GM12874 (cell line): ENCODE measurements at regions not wholly inside any gene's neighbourhood (a gene's known extent, or its start where the extent isn't known, plus 50 kb on each side); places are given as distances from the start of the nearest gene placed in this dataset.

ENCODE experiments used
- TF ChIP-seq, protein P1 (sequence below): IDR thresholded peaks from 2 replicates; pipeline ENCODE4 v1.5.1; 2011; ENCODE audit warnings: low read depth, mild to moderate bottlenecking, control low read depth, low read length, moderate library complexity; ENCODE audit not compliant: insufficient read depth

GRCh38 chr1:68745451-68745850 is 248.6 kb upstream of the DEPDC1 start:
- TF ChIP-seq, protein P1, sequence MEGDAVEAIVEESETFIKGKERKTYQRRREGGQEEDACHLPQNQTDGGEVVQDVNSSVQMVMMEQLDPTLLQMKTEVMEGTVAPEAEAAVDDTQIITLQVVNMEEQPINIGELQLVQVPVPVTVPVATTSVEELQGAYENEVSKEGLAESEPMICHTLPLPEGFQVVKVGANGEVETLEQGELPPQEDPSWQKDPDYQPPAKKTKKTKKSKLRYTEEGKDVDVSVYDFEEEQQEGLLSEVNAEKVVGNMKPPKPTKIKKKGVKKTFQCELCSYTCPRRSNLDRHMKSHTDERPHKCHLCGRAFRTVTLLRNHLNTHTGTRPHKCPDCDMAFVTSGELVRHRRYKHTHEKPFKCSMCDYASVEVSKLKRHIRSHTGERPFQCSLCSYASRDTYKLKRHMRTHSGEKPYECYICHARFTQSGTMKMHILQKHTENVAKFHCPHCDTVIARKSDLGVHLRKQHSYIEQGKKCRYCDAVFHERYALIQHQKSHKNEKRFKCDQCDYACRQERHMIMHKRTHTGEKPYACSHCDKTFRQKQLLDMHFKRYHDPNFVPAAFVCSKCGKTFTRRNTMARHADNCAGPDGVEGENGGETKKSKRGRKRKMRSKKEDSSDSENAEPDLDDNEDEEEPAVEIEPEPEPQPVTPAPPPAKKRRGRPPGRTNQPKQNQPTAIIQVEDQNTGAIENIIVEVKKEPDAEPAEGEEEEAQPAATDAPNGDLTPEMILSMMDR, result no peak

GRCh38 chr1:68746378-68746777 is 249.5 kb upstream of the DEPDC1 start:
- TF ChIP-seq, protein P1, result no peak

GRCh38 chr1:68751723-68752122 is 254.8 kb upstream of the DEPDC1 start:
- TF ChIP-seq, protein P1, result no peak

- TF ChIP-seq, protein P1, result no peak
Measured at GRCh38 chr1:68758666-68759209, 261.9 kb upstream of the DEPDC1 start.

- TF ChIP-seq, protein P1, result no peak
Measured at GRCh38 chr1:68767941-68768340, 271.1 kb upstream of the DEPDC1 start.

GRCh38 chr1:68770817-68771216 is 273.9 kb upstream of the DEPDC1 start:
- TF ChIP-seq, protein P1, result no peak

GRCh38 chr1:68777851-68778250 is 281.0 kb upstream of the DEPDC1 start:
- TF ChIP-seq, protein P1, result no peak
